Loucy (cell line): ENCODE measurements at regions not wholly inside any gene's neighbourhood (a gene's known extent, or its start where the extent isn't known, plus 50 kb on each side); places are given as distances from the start of the nearest gene placed in this dataset.

Experiments
- EZH2phosphoT487 ChIP-seq: fragments of 200-600 bp; IDR thresholded peaks from 2 replicates; pipeline ENCODE4 v1.6.1; 2018; ENCODE audit warnings: antibody characterized with exemption, mild to moderate bottlenecking, moderate library complexity, borderline replicate concordance
- TF ChIP-seq, protein P1 (sequence below): fragments of 200-600 bp; sonication (generic); conservative IDR thresholded peaks from 2 replicates; pipeline ENCODE4 v1.5.1; 2014; ENCODE audit warnings: mild to moderate bottlenecking, antibody characterized with exemption, low read length

DNA sequence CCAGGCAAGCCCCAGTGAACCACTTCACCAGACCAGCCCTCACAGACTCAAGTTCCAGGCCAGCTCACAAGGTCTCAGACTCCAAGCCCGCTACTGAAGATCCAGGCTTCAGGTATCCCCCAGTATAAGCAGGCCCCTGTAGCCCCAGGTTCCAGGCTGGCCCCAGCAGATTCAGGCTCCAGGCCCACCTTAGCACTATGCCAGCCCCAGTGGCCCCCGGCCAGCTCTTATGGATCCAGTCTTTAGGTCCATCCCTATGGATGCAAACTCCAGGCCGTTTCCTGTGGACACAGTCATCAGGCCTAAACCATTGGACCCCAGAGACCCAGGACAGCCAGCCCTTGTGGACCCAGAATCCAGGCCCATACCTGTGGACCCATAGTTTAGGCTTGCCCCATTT, 277.8 kb upstream of the MAGEB18 start:
- TF ChIP-seq, protein P1, sequence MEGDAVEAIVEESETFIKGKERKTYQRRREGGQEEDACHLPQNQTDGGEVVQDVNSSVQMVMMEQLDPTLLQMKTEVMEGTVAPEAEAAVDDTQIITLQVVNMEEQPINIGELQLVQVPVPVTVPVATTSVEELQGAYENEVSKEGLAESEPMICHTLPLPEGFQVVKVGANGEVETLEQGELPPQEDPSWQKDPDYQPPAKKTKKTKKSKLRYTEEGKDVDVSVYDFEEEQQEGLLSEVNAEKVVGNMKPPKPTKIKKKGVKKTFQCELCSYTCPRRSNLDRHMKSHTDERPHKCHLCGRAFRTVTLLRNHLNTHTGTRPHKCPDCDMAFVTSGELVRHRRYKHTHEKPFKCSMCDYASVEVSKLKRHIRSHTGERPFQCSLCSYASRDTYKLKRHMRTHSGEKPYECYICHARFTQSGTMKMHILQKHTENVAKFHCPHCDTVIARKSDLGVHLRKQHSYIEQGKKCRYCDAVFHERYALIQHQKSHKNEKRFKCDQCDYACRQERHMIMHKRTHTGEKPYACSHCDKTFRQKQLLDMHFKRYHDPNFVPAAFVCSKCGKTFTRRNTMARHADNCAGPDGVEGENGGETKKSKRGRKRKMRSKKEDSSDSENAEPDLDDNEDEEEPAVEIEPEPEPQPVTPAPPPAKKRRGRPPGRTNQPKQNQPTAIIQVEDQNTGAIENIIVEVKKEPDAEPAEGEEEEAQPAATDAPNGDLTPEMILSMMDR: no peak
- TF ChIP-seq EZH2phosphoT487: no peak
